ENCODE measurements at regions not wholly inside any gene's neighbourhood (a gene's known extent, or its start where the extent isn't known, plus 50 kb on each side); places are given as distances from the start of the nearest gene placed in this dataset.

DNA sequence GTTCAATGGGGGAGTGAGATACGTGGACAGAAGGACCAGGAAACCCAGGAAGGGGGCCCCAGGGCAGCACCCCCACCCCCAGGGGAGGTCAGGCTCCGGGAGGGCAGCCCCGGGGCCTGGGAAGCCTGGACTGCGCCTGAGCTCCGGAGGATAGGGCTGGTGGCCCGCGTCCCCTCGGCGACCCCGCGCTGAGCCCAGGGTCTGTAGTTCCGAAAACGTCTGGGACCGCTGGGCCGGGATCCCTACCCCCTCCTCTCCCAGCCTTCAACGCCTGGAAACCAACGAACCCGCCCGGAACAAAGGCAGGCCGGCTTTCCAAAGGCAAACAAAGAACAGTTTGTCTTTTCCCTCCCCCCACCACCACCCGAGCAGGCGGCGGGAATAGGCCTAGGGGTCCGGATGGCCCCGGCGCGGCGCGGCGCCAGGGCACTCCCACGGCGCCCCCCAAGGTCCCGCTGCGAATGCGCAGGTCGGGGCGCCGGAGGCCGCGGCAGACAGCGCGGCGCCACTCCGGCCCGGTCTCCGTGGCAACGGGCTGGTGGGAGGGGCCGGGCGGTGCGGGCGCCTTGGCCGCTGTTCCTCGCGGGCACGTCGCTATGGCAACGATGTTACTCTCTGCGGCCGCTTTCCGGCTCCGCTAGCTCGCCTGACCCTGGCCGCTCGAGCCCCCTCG, 58.5 kb downstream of the IGLL1 start (continued):
- TF ChIP-seq MAFF (IDR thresholded peaks at IDR 0.05; ENCODE audit: low read depth, low read length) (no peak), ZNF136 (CRISPR knock-in tag; IDR thresholded peaks at IDR 0.05; ENCODE audit: low read depth) (no peak), ZNF124 (CRISPR knock-in tag; IDR thresholded peaks at IDR 0.05) (0 out of 2 replicates have a peak, but pooled peaks have one; percentile 57)
- TF ChIP-seq, protein P1, sequence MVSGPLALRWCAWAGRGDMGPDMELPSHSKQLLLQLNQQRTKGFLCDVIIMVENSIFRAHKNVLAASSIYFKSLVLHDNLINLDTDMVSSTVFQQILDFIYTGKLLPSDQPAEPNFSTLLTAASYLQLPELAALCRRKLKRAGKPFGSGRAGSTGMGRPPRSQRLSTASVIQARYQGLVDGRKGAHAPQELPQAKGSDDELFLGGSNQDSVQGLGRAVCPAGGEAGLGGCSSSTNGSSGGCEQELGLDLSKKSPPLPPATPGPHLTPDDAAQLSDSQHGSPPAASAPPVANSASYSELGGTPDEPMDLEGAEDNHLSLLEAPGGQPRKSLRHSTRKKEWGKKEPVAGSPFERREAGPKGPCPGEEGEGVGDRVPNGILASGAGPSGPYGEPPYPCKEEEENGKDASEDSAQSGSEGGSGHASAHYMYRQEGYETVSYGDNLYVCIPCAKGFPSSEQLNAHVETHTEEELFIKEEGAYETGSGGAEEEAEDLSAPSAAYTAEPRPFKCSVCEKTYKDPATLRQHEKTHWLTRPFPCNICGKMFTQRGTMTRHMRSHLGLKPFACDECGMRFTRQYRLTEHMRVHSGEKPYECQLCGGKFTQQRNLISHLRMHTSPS (CRISPR knock-in tag; IDR thresholded peaks at IDR 0.05; ENCODE audit: low read depth) = peak; percentile 32; the same call in 1 of the 2 replicates
- TF ChIP-seq, protein P2, sequence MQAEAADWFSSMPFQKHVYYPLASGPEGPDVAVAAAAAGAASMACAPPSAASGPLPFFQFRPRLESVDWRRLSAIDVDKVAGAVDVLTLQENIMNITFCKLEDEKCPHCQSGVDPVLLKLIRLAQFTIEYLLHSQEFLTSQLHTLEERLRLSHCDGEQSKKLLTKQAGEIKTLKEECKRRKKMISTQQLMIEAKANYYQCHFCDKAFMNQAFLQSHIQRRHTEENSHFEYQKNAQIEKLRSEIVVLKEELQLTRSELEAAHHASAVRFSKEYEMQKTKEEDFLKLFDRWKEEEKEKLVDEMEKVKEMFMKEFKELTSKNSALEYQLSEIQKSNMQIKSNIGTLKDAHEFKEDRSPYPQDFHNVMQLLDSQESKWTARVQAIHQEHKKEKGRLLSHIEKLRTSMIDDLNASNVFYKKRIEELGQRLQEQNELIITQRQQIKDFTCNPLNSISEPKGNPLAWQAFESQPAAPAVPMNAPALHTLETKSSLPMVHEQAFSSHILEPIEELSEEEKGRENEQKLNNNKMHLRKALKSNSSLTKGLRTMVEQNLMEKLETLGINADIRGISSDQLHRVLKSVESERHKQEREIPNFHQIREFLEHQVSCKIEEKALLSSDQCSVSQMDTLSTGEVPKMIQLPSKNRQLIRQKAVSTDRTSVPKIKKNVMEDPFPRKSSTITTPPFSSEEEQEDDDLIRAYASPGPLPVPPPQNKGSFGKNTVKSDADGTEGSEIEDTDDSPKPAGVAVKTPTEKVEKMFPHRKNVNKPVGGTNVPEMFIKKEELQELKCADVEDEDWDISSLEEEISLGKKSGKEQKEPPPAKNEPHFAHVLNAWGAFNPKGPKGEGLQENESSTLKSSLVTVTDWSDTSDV (CRISPR knock-in tag; IDR thresholded peaks at IDR 0.05) = no peak
- TF ChIP-seq, protein P3, sequence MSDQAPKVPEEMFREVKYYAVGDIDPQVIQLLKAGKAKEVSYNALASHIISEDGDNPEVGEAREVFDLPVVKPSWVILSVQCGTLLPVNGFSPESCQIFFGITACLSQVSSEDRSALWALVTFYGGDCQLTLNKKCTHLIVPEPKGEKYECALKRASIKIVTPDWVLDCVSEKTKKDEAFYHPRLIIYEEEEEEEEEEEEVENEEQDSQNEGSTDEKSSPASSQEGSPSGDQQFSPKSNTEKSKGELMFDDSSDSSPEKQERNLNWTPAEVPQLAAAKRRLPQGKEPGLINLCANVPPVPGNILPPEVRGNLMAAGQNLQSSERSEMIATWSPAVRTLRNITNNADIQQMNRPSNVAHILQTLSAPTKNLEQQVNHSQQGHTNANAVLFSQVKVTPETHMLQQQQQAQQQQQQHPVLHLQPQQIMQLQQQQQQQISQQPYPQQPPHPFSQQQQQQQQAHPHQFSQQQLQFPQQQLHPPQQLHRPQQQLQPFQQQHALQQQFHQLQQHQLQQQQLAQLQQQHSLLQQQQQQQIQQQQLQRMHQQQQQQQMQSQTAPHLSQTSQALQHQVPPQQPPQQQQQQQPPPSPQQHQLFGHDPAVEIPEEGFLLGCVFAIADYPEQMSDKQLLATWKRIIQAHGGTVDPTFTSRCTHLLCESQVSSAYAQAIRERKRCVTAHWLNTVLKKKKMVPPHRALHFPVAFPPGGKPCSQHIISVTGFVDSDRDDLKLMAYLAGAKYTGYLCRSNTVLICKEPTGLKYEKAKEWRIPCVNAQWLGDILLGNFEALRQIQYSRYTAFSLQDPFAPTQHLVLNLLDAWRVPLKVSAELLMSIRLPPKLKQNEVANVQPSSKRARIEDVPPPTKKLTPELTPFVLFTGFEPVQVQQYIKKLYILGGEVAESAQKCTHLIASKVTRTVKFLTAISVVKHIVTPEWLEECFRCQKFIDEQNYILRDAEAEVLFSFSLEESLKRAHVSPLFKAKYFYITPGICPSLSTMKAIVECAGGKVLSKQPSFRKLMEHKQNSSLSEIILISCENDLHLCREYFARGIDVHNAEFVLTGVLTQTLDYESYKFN (CRISPR knock-in tag; conservative IDR thresholded peaks at IDR 0.05) = peak; percentile 94
- TF ChIP-seq, protein P4, sequence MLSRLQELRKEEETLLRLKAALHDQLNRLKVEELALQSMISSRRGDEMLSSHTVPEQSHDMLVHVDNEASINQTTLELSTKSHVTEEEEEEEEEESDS (CRISPR knock-in tag; IDR thresholded peaks at IDR 0.05; ENCODE audit: borderline replicate concordance) = 0 out of 2 replicates have a peak, but pooled peaks have one; percentile 43
- TF ChIP-seq, protein P5, sequence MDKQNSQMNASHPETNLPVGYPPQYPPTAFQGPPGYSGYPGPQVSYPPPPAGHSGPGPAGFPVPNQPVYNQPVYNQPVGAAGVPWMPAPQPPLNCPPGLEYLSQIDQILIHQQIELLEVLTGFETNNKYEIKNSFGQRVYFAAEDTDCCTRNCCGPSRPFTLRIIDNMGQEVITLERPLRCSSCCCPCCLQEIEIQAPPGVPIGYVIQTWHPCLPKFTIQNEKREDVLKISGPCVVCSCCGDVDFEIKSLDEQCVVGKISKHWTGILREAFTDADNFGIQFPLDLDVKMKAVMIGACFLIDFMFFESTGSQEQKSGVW (CRISPR knock-in tag; IDR thresholded peaks at IDR 0.05; ENCODE audit: borderline replicate concordance) = no peak; the same call in 1 of the 2 replicates
- TF ChIP-seq, protein P6, sequence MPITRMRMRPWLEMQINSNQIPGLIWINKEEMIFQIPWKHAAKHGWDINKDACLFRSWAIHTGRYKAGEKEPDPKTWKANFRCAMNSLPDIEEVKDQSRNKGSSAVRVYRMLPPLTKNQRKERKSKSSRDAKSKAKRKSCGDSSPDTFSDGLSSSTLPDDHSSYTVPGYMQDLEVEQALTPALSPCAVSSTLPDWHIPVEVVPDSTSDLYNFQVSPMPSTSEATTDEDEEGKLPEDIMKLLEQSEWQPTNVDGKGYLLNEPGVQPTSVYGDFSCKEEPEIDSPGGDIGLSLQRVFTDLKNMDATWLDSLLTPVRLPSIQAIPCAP (CRISPR knock-in tag; IDR thresholded peaks at IDR 0.05; ENCODE audit: low read depth) = no peak
- TF ChIP-seq, protein P7, sequence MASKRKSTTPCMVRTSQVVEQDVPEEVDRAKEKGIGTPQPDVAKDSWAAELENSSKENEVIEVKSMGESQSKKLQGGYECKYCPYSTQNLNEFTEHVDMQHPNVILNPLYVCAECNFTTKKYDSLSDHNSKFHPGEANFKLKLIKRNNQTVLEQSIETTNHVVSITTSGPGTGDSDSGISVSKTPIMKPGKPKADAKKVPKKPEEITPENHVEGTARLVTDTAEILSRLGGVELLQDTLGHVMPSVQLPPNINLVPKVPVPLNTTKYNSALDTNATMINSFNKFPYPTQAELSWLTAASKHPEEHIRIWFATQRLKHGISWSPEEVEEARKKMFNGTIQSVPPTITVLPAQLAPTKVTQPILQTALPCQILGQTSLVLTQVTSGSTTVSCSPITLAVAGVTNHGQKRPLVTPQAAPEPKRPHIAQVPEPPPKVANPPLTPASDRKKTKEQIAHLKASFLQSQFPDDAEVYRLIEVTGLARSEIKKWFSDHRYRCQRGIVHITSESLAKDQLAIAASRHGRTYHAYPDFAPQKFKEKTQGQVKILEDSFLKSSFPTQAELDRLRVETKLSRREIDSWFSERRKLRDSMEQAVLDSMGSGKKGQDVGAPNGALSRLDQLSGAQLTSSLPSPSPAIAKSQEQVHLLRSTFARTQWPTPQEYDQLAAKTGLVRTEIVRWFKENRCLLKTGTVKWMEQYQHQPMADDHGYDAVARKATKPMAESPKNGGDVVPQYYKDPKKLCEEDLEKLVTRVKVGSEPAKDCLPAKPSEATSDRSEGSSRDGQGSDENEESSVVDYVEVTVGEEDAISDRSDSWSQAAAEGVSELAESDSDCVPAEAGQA (IDR thresholded peaks at IDR 0.05; ENCODE audit: low read depth) = peak; percentile 29; the same call in 1 of the 2 replicates
- TF ChIP-seq, protein P7 (CRISPR knock-in tag; IDR thresholded peaks at IDR 0.05; ENCODE audit: borderline replicate concordance) = no peak
